HEK293T (cell line): ENCODE measurements at regions not wholly inside any gene's neighbourhood (a gene's known extent, or its start where the extent isn't known, plus 50 kb on each side); places are given as distances from the start of the nearest gene placed in this dataset.

ENCODE experiments used
- HDGF ChIP-seq: fragments of 450-650 bp; IDR thresholded peaks from 2 replicates; pipeline ENCODE4 v1.6.1; 2017; ENCODE audit warnings: antibody characterized with exemption, borderline replicate concordance
- SP1 ChIP-seq: fragments of 450-650 bp; IDR thresholded peaks from 2 replicates; pipeline ENCODE4 v1.6.1; 2017
- TF ChIP-seq, protein P1 (sequence below): fragments of 450-650 bp; IDR thresholded peaks from 2 replicates; pipeline ENCODE4 v1.6.1; 2016

DNA sequence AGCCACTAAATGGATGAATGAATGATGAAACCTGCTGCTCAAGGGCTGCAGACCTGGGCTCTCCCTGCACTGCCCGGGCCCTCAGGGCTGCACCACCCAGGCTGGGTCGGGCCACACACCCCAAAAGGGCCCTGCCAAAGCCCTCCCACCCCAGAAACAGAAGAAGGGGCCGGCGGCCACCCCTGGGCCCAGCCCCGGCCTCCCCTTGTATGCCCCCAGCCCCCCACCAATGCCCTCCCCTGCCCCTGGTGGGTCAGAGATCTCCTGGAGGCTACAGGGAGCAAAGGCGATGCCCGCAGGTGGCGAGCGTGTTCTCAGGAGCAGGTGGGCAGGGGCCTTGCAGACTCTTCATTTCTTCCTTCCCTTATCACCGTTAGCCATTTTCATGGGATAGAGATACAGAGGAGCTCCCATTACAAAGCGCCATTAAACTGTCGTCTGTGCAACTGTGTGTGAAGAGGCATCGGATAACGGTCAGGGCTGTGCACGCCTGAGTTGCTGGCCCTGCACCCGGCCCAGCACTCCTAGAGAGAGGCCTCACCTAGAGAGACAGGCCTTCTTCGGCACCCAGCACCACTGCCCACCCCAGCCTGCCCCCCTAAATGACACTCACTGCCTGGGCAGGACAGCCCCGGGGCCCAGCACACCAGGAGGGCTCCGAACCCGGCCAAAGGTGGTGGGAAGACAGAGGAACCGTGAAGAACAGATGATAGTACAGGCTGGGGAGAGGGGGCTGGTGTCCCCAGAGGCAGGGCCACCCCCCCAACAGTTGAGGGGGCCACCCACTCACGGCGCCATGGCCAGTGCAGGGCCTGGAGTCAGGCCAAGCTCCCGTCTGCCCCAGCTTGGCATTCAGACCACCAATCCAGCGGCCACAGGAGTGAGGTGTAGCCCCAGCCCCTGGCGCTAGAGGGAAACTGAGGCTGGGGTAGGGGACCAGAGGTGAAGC is 133.7 kb downstream of the FAM53A start:
- no peak for TF ChIP-seq HDGF
- TF ChIP-seq, protein P1, sequence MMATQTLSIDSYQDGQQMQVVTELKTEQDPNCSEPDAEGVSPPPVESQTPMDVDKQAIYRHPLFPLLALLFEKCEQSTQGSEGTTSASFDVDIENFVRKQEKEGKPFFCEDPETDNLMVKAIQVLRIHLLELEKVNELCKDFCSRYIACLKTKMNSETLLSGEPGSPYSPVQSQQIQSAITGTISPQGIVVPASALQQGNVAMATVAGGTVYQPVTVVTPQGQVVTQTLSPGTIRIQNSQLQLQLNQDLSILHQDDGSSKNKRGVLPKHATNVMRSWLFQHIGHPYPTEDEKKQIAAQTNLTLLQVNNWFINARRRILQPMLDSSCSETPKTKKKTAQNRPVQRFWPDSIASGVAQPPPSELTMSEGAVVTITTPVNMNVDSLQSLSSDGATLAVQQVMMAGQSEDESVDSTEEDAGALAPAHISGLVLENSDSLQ: no peak
- no peak for TF ChIP-seq SP1
